ENCODE measurements at regions not wholly inside any gene's neighbourhood (a gene's known extent, or its start where the extent isn't known, plus 50 kb on each side); places are given as distances from the start of the nearest gene placed in this dataset.

DNA sequence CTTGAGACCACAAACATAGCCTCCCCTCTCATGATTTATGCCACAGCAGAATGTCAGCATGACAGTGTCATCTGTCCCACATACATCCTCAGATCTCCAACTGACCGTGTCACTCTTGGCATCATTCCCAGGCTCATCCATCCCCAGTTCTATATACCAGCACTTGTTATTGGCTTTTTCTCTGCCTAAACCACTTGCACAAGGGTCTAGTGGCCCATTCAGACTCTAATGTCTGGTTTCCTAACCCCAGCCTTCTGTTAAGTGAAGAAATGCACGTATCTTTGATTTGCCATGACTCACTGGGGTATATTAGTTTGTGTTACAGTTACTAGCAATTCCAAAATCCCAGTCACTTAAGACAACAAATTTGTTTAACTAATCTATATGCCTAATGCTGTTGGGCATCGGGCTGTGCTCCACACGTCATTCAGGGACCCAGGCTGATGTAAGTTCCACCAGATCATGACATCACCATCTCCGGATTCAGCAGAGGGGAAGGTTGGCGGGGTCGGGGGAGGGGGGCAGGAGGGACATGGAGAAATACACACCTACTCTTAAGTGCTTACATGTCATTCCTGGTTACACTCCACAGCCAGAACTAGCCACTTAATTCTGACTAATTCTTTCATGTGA is 517.4 kb downstream of the BUD13 start:
- no peak for DNase-seq (ENCODE audit: low read depth in 2 of 2)

DNA sequence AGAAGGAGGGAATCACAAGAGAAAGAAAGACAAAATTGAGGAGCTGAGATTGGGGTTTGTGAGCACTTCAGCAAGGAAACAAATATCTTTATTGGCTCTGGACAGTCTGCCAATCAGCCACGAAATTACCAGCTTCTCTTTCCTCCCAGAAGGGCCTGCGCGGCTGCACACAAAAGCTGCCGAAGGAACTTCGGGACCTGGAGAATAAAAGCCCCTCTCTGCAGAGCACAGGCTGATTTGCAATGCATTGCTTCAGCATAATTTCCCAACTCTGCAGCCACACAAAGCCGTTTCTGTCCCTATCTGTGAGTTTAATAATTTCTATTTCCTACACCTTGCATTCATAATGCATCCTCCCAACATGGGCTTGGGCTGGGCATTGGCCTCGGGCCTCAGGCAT is 522.6 kb downstream of the BUD13 start:
- DNase-seq (ENCODE audit: low read depth in 2 of 2): no peak

- no peak for DNase-seq (ENCODE audit: low read depth in 2 of 2)
Observed at GRCh38 chr11:116249561-116249960, 523.2 kb downstream of the BUD13 start.

DNA sequence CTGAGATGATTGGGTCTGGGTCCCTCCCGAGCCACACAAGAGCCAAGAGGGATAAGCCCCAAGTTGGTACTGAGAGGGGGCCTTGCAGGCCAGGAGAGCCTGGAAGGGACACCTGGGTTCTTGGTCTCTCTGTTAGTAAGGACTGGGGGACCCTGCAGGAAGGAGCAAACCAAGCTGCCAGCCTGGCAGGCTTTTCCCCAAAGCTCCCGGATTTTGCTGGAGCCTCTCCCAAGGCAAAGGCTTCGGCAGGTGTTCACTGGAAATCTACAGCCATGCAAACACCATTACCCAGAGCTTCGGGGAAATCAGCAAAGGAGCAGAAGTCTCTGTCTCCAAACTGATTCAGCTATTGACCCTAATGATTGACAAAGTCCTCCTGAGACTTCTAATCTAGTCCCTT is 527.9 kb downstream of the BUD13 start:
- DNase-seq (ENCODE audit: low read depth in 2 of 2): no peak

- DNase-seq (ENCODE audit: low read depth in 2 of 2): no peak
Observed at GRCh38 chr11:116244439-116244838, 528.3 kb downstream of the BUD13 start.

DNA sequence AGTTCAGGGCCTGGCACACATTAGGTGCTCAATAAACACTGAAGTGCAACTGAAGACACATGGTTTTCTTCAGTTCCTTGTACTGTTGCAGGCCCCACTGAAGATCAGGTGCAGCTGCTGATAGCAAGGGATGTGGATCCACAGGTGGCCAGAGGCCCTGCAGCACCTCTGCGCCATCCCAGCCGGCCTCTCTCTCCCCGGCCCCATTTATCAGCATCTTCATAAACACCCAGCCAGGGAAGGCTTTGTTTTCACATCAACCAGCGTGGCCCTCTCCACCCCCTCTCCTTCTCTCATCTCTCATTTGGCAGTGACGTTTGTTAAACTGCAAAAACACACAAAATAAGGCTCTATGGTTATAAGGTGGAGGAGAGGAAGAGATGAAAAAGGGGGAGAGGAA is 528.8 kb downstream of the BUD13 start:
- DNase-seq (ENCODE audit: low read depth in 2 of 2): no peak

- DNase-seq (ENCODE audit: low read depth in 2 of 2): no peak
Observed at GRCh38 chr11:116242006-116242405, 530.8 kb downstream of the BUD13 start.

- DNase-seq (ENCODE audit: low read depth in 2 of 2): no peak
Observed at GRCh38 chr11:116240710-116241109, 532.1 kb downstream of the BUD13 start.

GRCh38 chr11:116239247-116239646 is 533.5 kb downstream of the BUD13 start:
- DNase-seq (ENCODE audit: low read depth in 2 of 2): no peak

- no peak for DNase-seq (ENCODE audit: low read depth in 2 of 2)
Observed at GRCh38 chr11:116234989-116235568, 537.7 kb downstream of the BUD13 start.

GRCh38 chr11:116233561-116233960 is 539.2 kb downstream of the BUD13 start:
- no peak for DNase-seq (ENCODE audit: low read depth in 2 of 2)

DNA sequence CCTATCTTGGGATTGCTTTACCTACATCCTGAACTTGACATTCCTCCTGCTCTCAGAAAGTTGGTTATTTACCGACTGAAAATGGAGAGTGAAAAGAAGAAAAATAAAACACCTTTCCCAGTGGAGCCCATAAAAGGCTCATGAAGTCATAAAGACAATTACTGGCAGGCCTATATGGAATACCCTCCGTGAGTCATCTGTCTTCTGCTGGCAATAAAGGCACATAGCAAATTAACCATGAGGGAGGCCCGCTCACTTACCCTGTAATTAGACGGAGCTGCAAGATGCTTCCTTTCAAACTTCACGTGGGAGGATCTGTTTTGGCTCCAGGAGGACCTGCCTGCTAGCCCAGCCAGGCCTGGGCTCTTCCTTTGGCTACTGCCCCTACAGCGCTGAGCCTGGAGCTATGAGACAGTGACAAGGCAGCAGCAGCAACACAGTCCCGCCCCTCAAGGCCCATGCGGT is 540.4 kb downstream of the BUD13 start:
- DNase-seq (ENCODE audit: low read depth in 2 of 2): no peak

DNA sequence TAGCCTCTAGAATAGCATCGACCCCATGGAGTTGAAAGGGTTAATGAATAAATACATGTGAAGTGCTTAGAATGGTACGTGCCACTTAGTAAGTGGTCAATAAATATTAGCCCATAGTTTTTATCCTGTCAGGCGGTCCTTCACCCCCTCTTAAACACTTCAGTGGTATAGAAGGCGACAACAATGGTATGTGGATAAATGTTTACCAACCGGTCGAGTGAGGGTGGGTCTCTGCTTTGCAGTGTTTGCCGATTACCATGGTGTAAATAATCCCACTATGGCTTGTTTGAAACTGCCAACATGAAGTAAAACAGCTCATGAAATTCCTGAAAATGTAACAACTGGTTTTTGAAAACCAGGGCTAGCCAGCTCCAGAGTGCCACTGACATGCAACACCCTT is 541.2 kb downstream of the BUD13 start:
- DNase-seq (ENCODE audit: low read depth in 2 of 2): no peak

DNA sequence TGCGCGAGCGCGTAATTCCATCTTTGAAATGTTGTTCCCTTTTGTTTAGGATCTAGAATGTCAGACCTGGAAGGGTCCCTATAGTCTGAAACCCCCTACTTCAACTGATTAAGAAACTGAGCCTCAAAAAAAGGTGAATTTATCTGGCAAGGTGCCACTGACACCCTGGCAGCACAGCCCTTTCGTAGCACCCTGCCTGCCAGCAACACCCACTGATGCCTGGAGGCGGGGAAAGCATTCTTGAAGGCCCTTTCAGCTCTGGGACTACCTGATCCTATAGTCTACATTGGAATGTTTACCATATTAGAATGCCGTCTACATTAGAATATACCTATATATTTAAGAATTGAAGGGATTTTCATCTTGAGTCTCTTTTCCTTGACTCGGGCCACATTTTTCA is 542.3 kb downstream of the BUD13 start:
- no peak for DNase-seq (ENCODE audit: low read depth in 2 of 2)

GRCh38 chr11:116229236-116229970 is 543.4 kb downstream of the BUD13 start:
- no peak for DNase-seq (ENCODE audit: low read depth in 2 of 2)

DNA sequence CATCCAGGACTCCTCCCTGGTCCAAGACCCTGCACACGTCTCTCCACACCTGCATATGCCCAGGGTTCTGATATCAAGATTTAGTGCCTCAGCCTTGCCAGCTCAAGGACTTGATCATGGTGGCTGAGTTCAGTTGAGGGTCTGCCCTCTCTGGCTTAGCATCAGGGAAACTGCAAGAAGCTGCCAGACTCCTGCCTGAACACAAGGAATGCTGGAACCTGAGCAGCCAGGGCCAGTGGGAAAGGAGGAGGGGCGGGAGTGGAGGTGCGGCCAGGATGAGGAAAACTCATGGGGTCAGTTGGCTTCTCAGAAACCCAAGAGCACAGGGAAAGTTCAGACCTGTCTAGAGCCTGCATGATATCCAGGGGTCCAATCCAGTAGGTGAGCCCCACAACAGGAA is 546.1 kb downstream of the BUD13 start:
- no peak for DNase-seq (ENCODE audit: low read depth in 2 of 2)

DNA sequence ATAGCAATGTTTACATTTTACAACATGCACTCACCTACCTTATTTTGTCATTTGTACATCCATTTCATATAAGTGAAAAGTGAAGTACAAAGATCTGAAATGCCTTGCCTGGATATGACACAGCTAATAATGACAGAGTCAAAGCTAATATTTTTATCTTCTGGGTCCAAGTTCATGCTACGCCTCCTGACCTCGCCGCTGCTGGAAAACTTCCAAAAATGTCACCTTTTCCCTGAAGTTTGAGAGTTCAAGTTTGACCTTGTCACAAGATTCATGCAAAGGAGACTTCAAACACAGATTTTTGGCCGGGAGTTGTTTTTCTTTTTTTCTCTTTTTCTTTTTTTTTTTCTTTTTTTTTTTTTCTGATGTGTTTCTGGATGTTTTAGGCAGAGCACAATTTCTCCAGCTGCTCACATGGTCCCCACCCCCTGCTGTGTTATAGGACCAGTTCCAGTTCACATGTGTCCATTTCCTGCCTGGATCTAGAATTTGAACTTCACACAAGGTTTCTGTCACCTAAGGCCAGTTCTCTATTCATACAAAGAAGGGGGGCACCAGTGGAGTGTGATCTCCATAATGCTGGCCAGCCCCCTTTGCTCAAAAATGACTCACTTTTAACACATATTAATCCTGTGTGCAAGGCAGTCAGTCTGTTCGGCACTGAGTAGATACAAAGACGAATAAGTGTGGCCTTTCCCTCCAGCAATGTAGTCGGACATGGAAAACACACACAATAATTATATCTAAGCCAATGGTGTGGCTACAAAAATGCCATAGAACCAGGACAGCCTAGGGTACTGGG is 546.8 kb downstream of the BUD13 start:
- no peak for DNase-seq (ENCODE audit: low read depth in 2 of 2)

DNA sequence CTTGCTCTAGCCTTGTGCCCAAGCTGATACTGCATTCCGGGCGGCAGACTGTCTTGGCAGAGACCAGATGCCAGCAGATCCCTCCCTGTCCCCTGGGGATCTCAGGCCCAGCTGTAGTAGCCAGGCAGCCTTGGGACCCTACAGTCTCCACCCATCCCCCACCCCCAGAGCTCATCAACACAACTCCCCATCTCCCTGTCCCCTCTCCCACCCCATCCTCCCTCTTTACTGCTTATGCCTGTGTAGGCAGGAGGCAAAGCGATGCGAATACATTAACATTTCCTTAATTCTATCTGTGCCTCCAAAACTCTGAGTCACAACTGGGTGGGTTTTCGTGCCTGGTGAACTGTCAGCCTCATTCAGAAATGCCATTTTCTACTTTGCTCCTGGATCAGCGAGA is 547.6 kb downstream of the BUD13 start:
- no peak for DNase-seq (ENCODE audit: low read depth in 2 of 2)

DNA sequence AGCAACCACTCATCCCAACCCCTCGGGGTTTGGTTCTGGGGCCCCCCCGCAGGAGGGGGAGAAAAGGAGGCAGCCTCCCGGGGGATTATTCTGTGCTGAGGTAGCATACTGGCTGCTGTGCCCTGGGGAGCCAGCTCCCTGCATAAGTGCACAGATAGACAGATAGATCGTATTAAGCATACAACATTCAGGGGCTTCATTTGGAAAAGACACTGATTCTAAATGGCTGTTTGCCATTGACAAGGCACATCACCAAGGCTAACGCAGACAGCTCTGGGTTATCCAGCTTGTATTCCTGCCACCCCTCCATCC is 547.9 kb downstream of the BUD13 start:
- DNase-seq (ENCODE audit: low read depth in 2 of 2): no peak

DNA sequence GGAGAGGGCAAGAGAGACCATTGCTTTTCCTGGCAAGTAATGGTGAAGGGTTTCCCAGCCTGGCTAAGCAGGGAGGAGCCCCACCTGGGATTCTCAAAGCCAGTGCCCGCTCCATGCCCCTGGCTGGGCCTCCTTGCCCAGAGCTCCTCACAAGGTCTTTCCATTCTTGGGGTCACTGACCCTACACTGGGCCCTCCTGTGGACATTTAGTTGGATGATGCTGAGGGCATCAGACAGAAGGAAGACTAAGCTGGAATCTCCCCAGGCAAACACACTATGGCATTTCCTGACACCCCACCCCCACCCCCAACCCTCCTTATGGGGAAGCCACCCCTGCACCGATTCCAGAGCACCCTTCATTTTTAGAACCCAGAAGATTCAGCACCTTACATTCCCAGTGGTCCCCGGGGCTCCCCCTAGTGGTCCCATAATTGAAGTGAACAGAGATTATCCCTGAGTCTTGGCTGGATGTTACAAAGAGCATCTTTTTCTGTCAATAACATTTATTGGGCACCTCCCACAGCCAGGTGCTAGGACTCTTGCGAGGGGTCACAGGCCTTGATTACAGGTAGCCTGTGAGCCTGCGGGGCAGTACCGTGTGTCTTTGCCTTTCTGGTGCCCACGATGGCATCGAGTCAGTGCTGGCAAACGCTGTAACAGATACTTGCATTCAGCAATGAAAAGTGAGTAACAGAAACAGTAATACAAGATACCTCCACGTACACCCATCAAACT is 548.5 kb downstream of the BUD13 start:
- peak; percentile 13 to 29 for DNase-seq (ENCODE audit: low read depth in 2 of 2)

DNA sequence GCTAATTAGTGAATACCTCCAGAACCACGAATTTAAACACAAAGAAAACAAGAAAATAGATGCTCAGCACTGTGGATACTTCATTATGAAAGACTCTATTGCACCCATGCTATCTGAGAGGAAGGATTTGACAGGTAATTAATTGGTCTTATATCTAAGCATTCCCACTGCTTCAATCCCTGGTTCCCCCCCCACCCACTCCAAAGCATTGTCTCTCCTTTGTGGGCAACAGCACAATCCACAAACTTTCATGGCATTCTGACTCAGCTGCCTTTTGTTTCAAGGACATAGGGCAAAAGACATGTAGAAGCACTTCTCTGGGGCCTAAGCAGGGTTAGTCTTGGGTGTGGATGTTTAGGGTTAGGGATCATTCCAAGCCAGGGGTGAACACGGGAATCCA is 551.4 kb downstream of the BUD13 start:
- no peak for DNase-seq (ENCODE audit: low read depth in 2 of 2)

GRCh38 chr11:116219171-116219635 is 553.6 kb downstream of the BUD13 start:
- DNase-seq (ENCODE audit: low read depth in 2 of 2): no peak
